ENCODE measurements at regions not wholly inside any gene's neighbourhood (a gene's known extent, or its start where the extent isn't known, plus 50 kb on each side); places are given as distances from the start of the nearest gene placed in this dataset.

DNA sequence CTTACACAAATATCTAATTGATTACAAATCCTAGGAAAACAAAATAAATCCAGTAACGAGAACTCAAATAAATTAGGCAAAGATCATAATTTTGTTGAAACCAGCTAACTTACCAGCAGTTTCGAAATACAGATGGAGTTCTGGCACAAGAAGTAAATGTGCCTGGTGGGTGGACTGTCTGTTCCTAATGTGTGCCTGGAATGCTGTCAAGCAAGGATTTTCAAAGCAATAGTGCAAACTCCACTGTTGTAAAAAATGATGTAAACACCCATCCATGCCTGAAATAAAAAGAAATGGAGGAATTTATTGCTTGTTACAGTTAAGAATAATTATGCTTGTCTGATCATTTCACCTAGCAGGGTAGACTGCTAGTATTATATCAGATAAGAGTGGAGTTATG, 423.9 kb upstream of the MAP2 start:
- TF ChIP-seq, protein P1, sequence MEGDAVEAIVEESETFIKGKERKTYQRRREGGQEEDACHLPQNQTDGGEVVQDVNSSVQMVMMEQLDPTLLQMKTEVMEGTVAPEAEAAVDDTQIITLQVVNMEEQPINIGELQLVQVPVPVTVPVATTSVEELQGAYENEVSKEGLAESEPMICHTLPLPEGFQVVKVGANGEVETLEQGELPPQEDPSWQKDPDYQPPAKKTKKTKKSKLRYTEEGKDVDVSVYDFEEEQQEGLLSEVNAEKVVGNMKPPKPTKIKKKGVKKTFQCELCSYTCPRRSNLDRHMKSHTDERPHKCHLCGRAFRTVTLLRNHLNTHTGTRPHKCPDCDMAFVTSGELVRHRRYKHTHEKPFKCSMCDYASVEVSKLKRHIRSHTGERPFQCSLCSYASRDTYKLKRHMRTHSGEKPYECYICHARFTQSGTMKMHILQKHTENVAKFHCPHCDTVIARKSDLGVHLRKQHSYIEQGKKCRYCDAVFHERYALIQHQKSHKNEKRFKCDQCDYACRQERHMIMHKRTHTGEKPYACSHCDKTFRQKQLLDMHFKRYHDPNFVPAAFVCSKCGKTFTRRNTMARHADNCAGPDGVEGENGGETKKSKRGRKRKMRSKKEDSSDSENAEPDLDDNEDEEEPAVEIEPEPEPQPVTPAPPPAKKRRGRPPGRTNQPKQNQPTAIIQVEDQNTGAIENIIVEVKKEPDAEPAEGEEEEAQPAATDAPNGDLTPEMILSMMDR (conservative IDR thresholded peaks at IDR 0.05; ENCODE audit: low read depth, low read length), result no peak
- TF ChIP-seq EZH2 (IDR thresholded peaks at IDR 0.05; ENCODE audit: low read length, unreplicated experiment) (no peak), EZH2phosphoT487 (IDR thresholded peaks at IDR 0.05; ENCODE audit: borderline replicate concordance, low read length) (no peak)

All from PC-3 (cell line).